ENCODE measurements at regions not wholly inside any gene's neighbourhood (a gene's known extent, or its start where the extent isn't known, plus 50 kb on each side); places are given as distances from the start of the nearest gene placed in this dataset.
A peak's percentile ranks its signal among the peaks of the same experiment; 100 is the strongest.

GRCh38 chr1:58397187-58397820 is 149.2 kb downstream of the OMA1 start:
- Mint-ChIP-seq H3K27me3 (no peaks in the 10 kb centered on the region), H3K4me1 (peaks cover 0 to 2% of the 10 kb centered on the region in 2 donors), H3K4me3 (no peak overlapping the region), H3K27ac (peak overlapping the region; percentile 15), H3K36me3 (peaks cover 2 to 8% of the 10 kb centered on the region in 2 donors), H3K9me3 (no peaks in the 10 kb centered on the region)
- ATAC-seq (replicated peaks) (no peak), DNase-seq (no peak)

- H3K27ac Mint-ChIP-seq: no peak overlapping the region
- H3K36me3 Mint-ChIP-seq: peaks cover under 1 to 5% of the 10 kb centered on the region in 2 donors
- H3K4me1 Mint-ChIP-seq: peaks cover 0 to 2% of the 10 kb centered on the region in 2 donors
- ATAC-seq (replicated peaks): no peak
- no peak overlapping the region for H3K4me3 Mint-ChIP-seq
- no peak for DNase-seq
- no peaks in the 10 kb centered on the region for H3K27me3 Mint-ChIP-seq
- no peaks in the 10 kb centered on the region for H3K9me3 Mint-ChIP-seq
Observed at GRCh38 chr1:58396150-58396549, 150.4 kb downstream of the OMA1 start.

GRCh38 chr1:58395355-58395754 is 151.2 kb downstream of the OMA1 start:
- Mint-ChIP-seq H3K4me1 (peaks cover 0 to 2% of the 10 kb centered on the region in 2 donors), H3K27ac (no peak overlapping the region), H3K9me3 (no peaks in the 10 kb centered on the region), H3K4me3 (no peak overlapping the region), H3K36me3 (peaks cover 0 to 5% of the 10 kb centered on the region in 2 donors), H3K27me3 (no peaks in the 10 kb centered on the region)
- no peak for DNase-seq
- no peak for ATAC-seq (replicated peaks)

DNA sequence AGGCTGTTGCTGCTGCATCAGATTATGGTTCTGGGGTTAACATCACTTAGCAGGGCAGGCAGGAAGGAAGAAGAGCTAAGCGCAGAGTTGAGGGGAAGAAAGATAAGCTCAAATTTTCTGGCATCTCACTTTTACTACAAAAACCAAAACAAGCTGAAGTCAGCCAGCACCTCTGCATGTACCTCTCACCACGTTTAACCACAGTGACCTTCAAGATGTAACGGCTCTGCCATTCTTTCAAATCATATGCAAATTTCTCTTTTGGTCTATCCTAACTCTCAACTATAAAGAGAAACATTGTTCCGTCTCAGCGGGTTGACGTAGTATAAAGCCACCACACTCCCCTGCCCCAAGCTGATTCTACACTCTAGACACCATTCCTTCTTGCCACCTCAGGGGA is 154.4 kb downstream of the OMA1 start:
- ATAC-seq (replicated peaks): peak; percentile 94 to 95
- peak; percentile 45 for DNase-seq
- Mint-ChIP-seq H3K4me3 (no peak overlapping the region), H3K9me3 (no peaks in the 10 kb centered on the region), H3K4me1 (peaks cover 0 to 2% of the 10 kb centered on the region in 2 donors), H3K27ac (no peak overlapping the region), H3K36me3 (peaks cover 2 to 5% of the 10 kb centered on the region in 2 donors), H3K27me3 (no peaks in the 10 kb centered on the region)

DNA sequence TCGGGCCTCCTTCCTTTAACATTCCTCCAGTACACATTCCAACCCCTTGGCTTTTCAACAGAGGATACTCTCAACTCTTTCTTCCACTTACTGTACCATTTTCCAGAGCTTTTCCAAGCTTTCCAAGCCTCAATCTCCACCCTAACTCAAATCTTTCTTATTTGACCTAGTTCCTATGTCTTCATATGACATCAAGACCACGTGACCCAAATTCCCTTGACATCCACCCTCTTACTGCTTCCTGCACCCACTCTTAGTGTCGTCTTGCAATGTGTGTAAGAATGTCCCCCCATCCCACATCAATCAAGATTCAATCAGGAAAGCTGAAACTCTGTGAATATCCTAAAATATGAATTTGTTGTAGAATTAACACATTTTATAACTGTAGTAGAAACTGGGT is 155.0 kb downstream of the OMA1 start:
- ATAC-seq (replicated peaks): no peak
- H3K9me3 Mint-ChIP-seq: no peaks in the 10 kb centered on the region
- H3K27me3 Mint-ChIP-seq: no peaks in the 10 kb centered on the region
- H3K4me3 Mint-ChIP-seq: no peak overlapping the region
- H3K27ac Mint-ChIP-seq: no peak overlapping the region
- DNase-seq: no peak
- H3K36me3 Mint-ChIP-seq: peaks cover 2 to 3% of the 10 kb centered on the region in 2 donors
- peaks cover 0 to 2% of the 10 kb centered on the region in 2 donors for H3K4me1 Mint-ChIP-seq

GRCh38 chr1:58391056-58391455 is 155.5 kb downstream of the OMA1 start:
- Mint-ChIP-seq H3K4me3 (no peak overlapping the region), H3K27me3 (no peaks in the 10 kb centered on the region), H3K36me3 (peaks cover 0 to 2% of the 10 kb centered on the region in 2 donors), H3K4me1 (peaks cover 0 to 2% of the 10 kb centered on the region in 2 donors), H3K9me3 (no peaks in the 10 kb centered on the region), H3K27ac (no peak overlapping the region)
- no peak for DNase-seq
- peak; percentile 31 to 42 for ATAC-seq (replicated peaks)

- Mint-ChIP-seq H3K9me3 (no peaks in the 10 kb centered on the region), H3K4me3 (no peak overlapping the region), H3K27me3 (no peaks in the 10 kb centered on the region), H3K27ac (no peak overlapping the region), H3K4me1 (no peaks in the 10 kb centered on the region), H3K36me3 (peaks cover 2 to 4% of the 10 kb centered on the region in 2 donors)
- DNase-seq (no peak), ATAC-seq (replicated peaks) (no peak)
Observed at GRCh38 chr1:58390091-58390490, 156.4 kb downstream of the OMA1 start.

- H3K27ac Mint-ChIP-seq: no peak overlapping the region
- H3K4me1 Mint-ChIP-seq: no peaks in the 10 kb centered on the region
- H3K27me3 Mint-ChIP-seq: no peaks in the 10 kb centered on the region
- no peak for DNase-seq
- peaks cover 5 to 10% of the 10 kb centered on the region in 2 donors for H3K9me3 Mint-ChIP-seq
- no peak overlapping the region for H3K4me3 Mint-ChIP-seq
- H3K36me3 Mint-ChIP-seq: peaks cover 24 to 25% of the 10 kb centered on the region in 2 donors
- ATAC-seq (replicated peaks): no peak
Observed at GRCh38 chr1:58380345-58380744, 166.2 kb downstream of the OMA1 start.

GRCh38 chr1:58367217-58367616 is 179.3 kb downstream of the OMA1 start:
- Mint-ChIP-seq H3K9me3 (peaks cover 7 to 16% of the 10 kb centered on the region in 2 donors), H3K4me1 (peaks cover 4 to 13% of the 10 kb centered on the region in 2 donors), H3K27me3 (no peaks in the 10 kb centered on the region), H3K4me3 (no peak overlapping the region), H3K27ac (no peak overlapping the region), H3K36me3 (peaks cover 16 to 25% of the 10 kb centered on the region in 2 donors)
- ATAC-seq (replicated peaks) (no peak), DNase-seq (no peak)

DNA sequence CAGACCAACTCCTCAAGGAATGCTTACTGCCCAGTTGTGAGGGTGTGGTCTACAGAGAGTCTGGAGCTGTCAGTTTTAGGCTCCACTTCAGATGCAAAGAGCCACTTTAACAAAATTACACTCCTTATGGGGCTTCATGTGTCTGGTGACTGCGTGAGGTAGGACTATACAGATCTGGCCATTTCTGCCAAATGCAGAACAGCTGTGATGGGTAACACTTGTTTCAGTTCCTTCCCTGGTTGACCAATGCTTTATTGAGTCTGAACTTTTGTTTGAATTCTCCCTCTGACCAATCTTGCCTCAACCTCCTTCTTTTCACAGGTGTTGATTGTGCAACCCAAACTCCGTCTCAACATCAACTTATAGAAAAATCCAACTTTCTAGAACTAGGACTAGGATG is 181.2 kb downstream of the OMA1 start:
- no peak for DNase-seq
- Mint-ChIP-seq H3K27ac (no peak overlapping the region), H3K27me3 (no peaks in the 10 kb centered on the region), H3K4me3 (no peak overlapping the region), H3K4me1 (peaks cover 4 to 13% of the 10 kb centered on the region in 2 donors), H3K9me3 (peaks cover 0 to 2% of the 10 kb centered on the region in 2 donors), H3K36me3 (peaks cover 4 to 9% of the 10 kb centered on the region in 2 donors)
- no peak for ATAC-seq (replicated peaks)

DNA sequence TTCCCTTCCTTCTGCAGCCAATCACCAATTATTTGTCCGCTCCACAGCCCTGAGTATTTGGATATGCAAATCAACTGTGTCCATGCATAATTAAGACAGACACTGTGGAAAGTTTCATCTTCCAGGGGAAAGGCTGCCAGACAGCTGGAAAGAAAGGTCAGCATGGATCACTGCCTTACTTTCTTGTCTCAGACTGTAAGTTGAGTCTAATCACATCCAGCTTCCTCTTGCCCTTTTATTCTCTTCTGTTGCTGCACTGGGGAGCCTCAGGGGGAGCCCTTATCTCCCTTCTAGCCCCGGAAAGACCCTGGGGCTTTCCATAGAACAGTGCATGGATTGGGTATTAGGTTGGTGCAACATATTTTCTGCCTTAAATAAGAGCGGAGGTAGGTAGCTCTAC is 182.9 kb downstream of the OMA1 start:
- DNase-seq (peak; percentile 20), ATAC-seq (replicated peaks) (peak; percentile 83 to 87)
- Mint-ChIP-seq H3K4me1 (peaks cover 7 to 13% of the 10 kb centered on the region in 2 donors), H3K9me3 (peaks cover 0 to 2% of the 10 kb centered on the region in 2 donors), H3K4me3 (no peak overlapping the region), H3K36me3 (peaks cover 2 to 7% of the 10 kb centered on the region in 2 donors), H3K27ac (no peak overlapping the region), H3K27me3 (no peaks in the 10 kb centered on the region)

GRCh38 chr1:58361134-58361533 is 185.4 kb downstream of the OMA1 start:
- Mint-ChIP-seq H3K4me1 (peaks cover 7 to 13% of the 10 kb centered on the region in 2 donors), H3K36me3 (peaks cover 2 to 12% of the 10 kb centered on the region in 2 donors), H3K4me3 (no peak overlapping the region), H3K27me3 (no peaks in the 10 kb centered on the region), H3K9me3 (no peaks in the 10 kb centered on the region), H3K27ac (no peak overlapping the region)
- DNase-seq (no peak), ATAC-seq (replicated peaks) (peak; percentile 35 to 58)

- no peak for DNase-seq
- ATAC-seq (replicated peaks): no peak
- Mint-ChIP-seq H3K36me3 (peaks cover 2 to 8% of the 10 kb centered on the region in 2 donors), H3K27me3 (no peaks in the 10 kb centered on the region), H3K9me3 (no peaks in the 10 kb centered on the region), H3K27ac (no peak overlapping the region), H3K4me1 (peaks cover 1 to 3% of the 10 kb centered on the region in 2 donors), H3K4me3 (no peak overlapping the region)
Observed at GRCh38 chr1:58358346-58358745, 188.2 kb downstream of the OMA1 start.

GRCh38 chr1:58356402-58356801 is 190.1 kb downstream of the OMA1 start:
- no peaks in the 10 kb centered on the region for H3K27me3 Mint-ChIP-seq

GRCh38 chr1:58353168-58353567 is 193.4 kb downstream of the OMA1 start:
- no peak for DNase-seq
- H3K36me3 Mint-ChIP-seq: peaks cover 11 to 13% of the 10 kb centered on the region in 2 donors
- no peak overlapping the region for H3K4me3 Mint-ChIP-seq
- no peak for ATAC-seq (replicated peaks)
- no peak overlapping the region for H3K27ac Mint-ChIP-seq
- H3K9me3 Mint-ChIP-seq: peaks cover 11 to 14% of the 10 kb centered on the region in 2 donors
- no peaks in the 10 kb centered on the region for H3K27me3 Mint-ChIP-seq
- no peaks in the 10 kb centered on the region for H3K4me1 Mint-ChIP-seq

More at GRCh38 chr1:58356402-58356801, 190.1 kb downstream of the OMA1 start:
- DNase-seq: no peak
- no peak for ATAC-seq (replicated peaks)
- no peak overlapping the region for H3K4me3 Mint-ChIP-seq
- H3K9me3 Mint-ChIP-seq: peaks cover under 1 to 6% of the 10 kb centered on the region in 2 donors
- peaks cover 0 to 3% of the 10 kb centered on the region in 2 donors for H3K4me1 Mint-ChIP-seq
- peaks cover 2 to 7% of the 10 kb centered on the region in 2 donors for H3K36me3 Mint-ChIP-seq
- no peak overlapping the region for H3K27ac Mint-ChIP-seq
